NCI-H2196 (cell line): ENCODE measurements at regions not wholly inside any gene's neighbourhood (a gene's known extent, or its start where the extent isn't known, plus 50 kb on each side); places are given as distances from the start of the nearest gene placed in this dataset.

Experiments used
- DNase-seq: peaks from one replicate; lab custom pipeline; 2025; ENCODE audit not compliant: unreplicated experiment; lab: John Stamatoyannopoulos, UW

DNA sequence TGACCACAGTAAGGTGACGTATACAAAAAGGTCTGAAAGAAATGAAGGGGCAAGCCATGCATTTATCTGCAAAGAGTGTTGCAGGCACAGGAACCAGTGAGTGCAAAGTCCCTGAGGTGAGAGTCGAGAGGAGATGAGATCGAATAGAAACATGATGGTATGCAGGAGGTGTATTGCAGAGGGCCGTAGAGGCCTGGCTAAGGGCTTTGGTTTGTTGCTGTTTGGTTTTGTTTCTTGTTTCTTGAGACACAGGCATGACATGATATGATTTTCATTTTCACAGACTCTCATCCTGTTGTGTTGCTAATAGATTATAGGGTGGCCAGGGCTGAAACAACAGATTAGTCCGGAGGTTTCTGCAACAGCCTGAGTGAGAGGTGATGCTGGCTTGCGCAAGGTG, 80.4 kb downstream of the HSPH1 start:
- no peak for DNase-seq

DNA sequence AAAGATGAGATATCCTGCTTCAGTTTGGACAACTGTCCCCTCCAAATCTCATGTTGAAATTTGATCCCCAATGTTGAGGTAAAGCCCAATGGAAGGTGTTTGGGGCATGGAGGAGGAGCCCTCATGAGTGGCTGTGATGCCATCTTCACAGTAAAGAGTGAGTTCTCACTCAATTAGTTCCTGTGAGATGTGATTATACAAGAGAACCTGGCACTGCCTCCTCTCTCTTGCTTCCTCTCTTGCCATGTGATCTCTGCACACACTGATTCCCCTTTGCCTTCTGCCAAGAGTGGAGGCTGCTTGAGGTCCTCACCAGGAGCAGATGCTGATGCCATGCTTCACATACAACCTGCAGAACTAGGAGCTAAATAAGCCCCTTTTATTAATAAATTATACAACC, 86.9 kb downstream of the HSPH1 start:
- no peak for DNase-seq

DNA sequence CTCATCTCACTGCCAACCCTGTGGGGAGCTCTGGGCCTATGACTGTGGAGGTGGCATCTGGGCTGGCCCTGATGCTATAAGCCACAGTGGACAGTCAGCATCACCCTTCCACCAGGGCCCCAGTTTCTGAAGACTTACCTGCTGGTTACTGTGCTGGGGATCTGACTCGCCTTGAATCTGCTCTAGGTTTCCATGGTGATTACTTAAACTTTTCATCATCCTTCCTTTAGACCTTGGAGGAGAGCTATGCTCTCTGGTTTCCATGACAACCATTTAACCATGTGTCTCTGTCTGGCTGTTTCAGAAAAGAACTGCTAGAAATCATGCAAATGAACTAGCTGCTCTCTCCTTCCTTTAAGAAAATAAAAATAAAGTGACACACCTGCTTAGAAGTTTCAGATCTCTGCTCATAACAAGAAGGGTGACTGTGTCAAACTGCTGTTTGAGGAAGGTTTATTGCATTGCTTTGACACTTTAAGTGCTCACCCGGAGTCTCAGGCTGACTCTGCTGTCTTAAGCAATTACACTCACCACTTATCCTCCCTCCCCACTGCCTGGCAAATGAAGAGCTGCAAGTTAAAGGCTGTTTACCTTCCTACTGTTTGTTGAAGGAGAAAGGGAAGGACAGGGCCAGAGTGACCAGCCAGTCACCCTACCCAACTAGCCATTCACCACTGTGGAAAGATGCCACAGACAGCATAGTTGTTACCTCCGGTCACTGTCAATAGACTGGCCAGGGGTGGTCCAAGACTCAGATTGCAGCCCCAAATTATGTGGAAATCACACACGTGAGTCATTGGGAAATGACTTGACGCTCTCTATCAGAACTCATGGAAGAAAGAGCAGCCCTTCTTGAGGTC, 87.6 kb downstream of the HSPH1 start:
- DNase-seq, result no peak

DNA sequence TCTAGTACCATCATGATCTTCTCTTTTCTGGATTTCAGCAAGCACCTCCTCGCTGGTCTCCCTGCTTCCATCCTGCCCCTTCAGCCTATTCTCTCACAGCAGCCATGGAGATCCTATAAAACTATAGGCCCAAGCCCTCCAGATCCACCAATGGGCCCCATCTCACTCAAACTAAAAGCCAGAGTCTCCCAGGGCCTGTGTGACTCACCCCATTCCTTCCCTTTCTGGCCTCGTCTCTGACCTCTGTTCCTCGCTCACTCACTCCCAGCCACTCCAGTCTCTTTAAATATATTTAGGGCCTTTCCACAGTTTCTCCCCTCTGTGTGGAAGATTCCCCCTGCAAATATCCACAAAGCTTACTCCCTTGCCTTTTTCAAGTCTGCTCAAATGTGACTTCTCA, 89.7 kb downstream of the HSPH1 start:
- no peak for DNase-seq

DNA sequence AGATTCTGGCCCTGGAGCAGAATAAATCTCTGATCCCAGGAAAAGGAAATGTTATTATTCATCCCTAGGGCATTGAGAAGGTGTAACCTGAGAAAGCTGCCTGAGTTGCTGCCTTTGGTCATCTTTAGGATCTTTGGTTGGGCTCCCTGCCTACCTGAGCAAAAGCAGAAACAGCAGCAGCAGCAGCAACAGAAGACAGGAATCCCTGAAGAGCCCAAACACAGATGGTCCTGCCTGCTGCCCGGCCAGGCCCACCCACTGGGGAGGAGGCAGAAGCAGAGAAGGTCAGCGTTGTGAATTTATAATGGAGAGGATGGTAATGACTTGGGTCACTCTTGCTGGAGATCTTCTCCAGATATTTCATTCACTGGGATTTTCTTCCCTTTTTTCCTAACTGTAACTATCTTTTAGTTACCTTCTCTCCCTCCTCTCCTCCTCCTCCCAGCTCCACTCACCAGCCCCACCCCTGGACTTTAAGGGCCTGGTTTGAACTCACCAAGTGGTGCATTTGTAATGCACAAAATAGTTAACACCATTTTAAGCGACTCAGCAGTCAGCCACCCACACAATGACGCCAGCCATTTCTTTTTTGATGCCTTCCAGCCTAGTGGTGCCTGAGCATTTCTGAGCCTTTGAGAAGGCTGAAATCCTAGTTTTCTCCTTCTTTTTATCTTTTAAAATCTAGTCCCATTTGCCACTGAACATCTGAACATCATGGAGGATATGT, 91.7 kb downstream of the HSPH1 start:
- no peak for DNase-seq

DNA sequence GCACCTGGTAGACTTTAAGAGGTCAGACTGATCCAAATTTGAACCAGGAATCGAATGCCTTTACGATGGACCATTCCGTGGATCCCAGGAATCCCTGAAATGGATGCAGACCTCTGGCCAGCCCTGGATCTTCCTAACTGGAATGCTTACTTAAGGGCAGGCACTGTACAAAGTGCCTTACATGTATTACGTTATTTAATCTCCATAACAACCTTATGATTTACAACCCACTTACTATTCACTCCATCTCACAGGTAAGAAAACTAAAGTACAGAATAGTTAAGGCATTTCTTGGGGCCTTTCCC, 93.6 kb downstream of the HSPH1 start:
- DNase-seq, result no peak

DNA sequence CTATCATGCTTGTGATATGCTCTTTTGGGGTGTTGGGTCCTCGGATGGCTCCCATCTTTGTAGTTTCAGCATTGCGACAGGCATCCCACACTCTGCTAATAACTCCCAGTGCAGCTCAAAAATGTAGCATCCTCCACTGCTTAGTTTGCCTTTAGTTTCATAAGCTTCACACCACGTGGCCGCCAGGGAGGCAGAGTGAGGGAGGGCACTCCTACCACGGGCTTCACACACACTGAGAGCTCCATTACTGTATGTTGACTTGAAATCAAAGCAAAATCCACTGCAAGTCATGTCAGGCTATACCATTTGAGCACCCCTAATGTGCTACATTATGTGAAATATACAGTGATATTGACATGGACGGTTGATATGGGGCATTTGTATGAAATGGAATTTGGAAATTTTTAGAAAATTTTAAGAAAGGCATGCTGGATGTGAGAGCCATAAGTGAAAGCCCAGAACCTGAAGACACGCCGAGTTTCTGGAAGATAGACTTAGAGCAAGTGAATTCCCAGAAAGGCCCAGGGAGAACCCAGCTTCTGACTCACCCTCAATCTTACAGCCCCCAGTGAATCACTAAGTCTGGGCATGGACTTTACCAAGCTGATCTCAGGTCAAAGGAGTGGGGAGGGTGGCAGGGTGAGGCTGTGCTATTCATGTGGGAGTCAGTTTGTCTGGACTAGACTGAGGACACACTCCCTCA, 94.1 kb downstream of the HSPH1 start:
- DNase-seq, result no peak

DNA sequence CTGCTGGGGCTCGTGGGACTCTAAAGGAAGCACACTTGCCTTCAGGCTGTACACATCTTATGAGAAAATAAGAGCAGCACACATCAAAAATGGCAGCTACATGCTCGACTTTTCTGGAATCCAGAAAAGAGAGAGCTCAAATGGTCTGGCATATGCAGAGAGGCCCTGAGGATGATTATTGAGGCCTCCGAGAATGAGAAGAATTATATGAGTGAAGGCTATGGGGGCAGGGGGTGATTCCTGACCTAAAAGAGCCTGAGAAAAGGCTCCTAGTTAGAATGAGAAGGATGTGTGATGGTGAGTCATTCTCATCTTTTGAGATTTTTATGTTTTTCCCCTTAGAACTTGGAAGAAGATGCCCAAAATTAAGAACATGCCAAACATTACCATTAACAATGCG, 97.1 kb downstream of the HSPH1 start:
- DNase-seq, result no peak

DNA sequence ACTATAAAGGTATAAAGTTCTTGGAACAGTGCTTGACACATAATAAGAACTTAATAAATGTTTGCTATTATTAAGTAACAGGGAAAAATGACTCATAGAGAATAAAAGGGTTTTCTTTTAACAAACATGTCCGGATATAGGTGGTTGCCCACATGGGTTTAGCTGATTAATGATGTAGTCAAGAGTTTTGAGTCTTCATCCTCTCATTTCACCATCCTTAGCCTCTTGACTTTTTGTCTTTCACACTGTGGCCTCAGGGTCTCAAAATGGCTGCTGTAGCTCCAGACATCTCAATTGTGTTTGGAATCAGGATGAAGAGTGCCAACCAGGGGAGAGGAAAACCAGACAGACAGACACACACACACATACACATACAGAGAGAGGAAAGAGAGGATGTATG, 97.9 kb downstream of the HSPH1 start:
- DNase-seq, result no peak

DNA sequence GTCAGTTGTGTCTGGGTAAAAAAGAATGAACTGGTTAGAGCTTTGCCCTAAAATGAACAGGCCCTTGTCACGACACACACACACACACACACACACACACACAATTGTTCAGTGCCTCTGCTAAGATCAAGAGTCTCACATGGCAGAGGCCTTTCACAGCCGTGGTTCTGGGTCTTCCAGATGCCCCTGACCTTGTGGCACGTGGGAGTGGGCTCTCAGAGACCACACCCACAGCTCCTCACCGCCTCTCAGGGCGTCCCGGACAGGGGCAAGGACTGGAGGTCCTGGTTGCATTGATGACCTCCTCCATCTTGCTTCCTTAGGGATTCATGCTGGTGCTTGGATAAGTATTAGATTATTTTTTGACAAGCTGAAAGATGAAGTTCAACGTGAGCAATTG, 101.0 kb downstream of the HSPH1 start:
- no peak for DNase-seq

DNA sequence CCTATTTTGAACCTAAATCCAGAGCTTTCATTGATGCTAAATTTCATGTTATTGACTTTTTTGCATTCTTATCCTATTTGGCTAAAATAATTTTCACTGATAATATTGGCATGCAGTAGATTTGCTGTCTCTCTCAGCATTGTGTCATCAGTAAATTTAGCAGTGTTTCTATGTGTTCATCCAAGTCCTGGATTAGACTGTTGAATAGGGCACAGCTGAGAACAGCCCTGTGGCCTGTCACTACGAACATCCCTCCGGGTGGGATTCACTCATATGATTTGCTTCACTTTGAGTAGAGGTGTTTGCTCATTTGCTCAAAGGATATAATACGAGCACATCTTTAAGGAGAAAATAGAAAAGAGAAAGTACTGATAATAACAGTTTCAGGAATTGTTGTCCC, 101.5 kb downstream of the HSPH1 start:
- no peak for DNase-seq

DNA sequence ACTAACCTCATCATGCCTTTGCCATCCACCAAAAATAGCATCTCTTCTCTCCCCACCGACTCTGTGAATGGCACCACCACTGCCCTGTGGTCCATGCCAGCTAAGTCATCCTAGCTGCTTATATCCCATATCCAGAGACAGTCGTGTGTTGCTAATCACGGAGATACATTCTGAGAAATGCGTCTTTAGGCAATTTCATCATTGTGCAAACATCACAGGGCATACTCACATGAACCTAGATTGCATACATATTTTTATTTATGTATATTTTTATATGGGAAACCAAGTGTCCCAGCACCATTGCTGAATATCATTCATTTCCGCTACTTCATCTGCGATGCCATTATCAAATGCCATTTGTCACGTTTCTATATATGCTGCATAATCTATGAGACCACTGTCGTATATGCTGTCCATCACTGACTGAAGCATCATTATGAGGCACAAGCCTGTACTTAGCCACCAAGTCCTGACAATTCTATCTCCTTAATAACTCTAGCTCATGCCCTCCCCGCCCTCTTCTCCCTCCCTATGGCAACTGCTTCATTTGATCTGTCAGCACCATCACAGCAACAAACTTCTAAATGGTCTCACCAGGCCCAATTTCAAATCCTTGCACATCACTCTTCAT, 104.2 kb downstream of the HSPH1 start:
- no peak for DNase-seq

DNA sequence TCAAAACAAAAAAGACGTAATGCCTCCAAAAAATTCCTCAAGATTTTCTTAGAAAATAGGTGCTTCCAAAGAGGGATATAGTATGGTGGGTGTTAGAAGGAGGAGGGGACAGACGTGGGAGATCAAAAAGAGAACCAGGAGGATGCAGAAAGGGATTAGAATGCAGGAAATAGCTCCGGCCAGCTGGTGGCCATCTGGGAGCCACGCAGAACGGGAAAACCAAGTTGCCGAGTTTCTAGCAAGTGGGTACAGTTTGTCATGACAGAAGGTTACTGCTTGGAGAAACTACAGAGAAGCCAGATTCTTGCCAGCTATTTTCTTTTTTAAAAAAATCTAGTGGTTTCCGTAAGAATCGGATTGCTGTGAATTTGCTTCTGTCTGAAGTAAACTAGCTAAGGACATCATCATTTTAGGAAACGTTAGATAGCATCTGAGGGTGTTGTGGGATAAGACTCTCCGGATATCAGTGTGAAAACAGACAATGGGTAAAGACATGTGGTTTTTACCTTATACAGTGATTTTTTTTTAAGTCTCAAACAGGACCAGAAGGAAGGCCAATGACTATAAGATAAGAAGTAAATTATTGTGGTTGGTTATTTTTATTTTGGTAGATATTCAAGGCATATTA, 104.9 kb downstream of the HSPH1 start:
- no peak for DNase-seq

DNA sequence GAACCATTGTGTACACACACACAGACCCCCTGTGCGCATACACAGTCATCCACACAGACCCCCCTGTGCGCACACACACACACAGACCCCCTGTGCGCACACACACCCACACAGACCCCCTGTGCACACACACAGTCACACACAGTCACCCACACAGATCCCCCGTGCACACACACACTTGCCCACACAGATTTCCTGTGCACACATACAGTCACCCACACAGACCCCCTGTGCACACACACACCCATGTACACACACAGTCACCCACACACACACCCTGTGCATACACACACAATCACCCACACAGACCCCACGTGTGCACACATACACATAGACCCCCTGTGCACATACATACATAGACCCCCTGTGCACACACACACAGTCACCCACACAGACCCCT, 106.1 kb downstream of the HSPH1 start:
- DNase-seq, result no peak

DNA sequence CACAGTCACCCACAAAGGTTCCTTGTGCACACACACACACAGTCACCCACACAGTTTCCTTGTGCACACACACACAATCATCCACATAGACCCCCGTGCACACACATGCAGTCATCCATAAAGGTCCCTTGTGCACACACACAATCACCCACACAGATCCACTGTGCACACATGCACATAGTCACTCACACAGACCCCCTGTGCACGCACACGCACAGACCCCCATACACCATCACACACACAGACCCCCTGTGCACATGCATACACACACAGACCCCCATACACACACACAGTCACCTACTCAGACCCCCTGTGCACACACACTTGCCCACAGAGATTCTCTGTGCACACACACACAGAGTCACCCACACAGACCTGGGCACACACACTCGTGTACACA, 107.1 kb downstream of the HSPH1 start:
- DNase-seq, result no peak

DNA sequence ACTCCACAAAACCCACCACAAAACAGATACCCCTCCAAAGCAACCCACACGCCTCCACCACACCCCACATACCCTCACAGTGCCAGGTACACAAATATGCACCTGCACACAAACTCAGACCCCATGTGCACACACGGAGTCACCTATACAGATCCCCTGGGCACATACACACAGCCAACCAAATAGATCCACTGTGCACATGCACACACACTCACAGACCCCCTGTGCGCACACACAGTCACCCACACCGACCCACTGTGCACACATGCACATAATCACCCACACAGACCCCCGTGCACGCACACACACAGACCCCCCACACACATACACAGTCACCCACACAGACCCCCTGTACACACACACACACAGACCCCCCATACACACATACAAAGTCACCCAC, 107.8 kb downstream of the HSPH1 start:
- no peak for DNase-seq

DNA sequence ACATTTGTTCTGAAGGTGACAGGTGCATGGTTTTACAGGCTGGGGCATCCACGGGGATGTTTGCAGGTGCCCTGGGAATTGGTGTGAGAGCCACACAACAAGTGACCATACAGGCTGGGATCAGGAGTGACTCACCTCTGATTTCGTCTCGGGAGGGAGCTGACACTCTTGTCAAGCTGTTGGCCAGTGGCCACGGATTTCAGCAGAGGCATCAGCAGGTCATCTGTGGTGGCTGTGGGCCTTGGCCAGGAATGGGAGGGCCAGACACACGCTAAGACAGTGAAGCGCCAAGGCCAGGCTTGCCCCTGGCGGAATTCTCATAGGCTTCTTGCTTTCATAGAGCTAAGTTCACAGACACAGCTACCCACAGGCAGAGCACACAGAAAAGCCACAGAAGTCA, 108.6 kb downstream of the HSPH1 start:
- DNase-seq, result no peak

DNA sequence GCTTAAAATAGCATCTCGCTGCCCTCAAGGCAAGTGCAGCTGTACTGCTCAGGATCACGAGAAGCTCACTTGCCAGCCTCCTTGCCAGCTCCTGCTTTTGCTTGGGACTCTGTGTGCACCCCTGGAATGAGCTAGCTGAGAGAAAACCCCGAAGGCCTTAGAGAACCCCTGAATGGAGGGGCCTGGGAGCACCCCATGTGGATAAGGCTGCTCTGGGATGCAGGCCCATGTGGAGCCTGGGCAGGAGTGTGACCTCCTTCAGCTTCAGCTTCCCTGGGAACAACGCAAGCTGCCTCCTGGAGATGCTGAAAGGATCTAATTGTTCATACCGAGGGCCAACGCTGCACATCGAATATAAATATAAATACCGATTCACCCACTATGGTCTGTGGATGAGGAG, 109.2 kb downstream of the HSPH1 start:
- no peak for DNase-seq

DNA sequence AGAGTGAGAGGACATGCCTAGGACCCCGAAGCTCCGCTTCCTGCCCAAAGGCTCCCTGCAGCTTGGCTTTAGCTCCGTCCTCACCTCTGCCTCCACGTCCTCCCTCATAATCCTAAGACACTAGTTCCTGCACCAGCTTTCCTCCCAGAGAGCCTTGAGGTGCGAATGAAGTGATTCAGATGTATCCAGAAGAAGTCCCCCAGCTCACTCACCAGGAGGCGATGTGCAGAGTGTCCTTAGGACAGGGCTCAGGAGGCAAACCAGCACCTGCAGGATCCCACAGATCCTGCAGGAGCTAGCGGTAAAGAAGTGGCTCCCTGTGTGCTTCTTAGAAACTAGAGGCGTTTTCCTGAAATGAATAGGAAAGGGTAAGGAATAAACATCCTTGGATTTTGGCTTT, 109.7 kb downstream of the HSPH1 start:
- DNase-seq, result no peak

DNA sequence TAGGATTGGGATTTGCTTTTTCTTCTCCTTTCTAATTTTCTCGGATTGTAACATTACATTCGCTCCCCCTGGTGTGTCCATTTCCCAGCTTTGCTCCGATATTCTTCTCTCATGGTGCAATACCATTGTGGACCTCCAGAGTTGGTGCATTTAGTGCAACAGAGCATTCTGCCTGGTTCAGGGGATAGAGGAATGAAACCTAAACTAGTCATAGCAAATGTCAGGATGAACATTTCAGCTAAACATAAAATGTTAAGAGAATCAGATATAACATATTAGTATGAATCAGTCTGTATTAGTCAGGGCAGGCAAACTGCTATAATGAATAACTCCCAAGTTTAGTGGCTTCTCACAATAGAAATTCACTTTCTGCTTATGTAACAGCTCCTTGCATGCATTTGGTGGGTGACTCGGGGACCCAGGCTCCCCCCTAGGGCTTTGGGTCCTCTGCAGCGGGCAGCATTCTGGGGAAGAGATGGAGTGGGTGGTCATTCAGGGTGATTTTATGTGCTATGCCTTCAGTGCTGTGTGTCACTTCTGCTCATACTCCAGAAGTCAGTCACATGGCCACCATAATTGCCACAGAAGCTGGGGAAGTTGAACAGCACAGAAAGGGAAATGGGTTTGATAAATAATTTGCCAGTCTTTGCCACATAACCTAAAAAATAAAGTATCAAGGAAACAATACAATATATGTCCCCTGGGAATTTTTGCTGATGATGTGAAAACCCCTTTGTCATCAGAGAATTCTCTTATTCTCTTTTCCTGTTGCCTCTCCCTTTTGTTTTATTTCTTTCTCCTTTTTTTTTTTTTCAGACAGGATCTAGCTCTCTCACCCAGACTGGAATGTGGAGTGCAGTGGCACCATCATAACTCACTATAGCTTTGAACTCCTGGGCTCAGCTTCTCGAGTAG, 111.0 kb downstream of the HSPH1 start:
- DNase-seq, result no peak
